Activated naive CD4-positive, alpha-beta T cell treated with anti-CD3 and anti-CD28 coated beads, Interleukin-2, amount 50 U/mL, for 24 hours (primary cell): ENCODE measurements at regions not wholly inside any gene's neighbourhood (a gene's known extent, or its start where the extent isn't known, plus 50 kb on each side); places are given as distances from the start of the nearest gene placed in this dataset.

ENCODE experiments used
- H3K27ac Mint-ChIP-seq: one replicate; pipeline ENCODE4 v1.8.0; 2021; ENCODE audit warnings: mild to moderate bottlenecking, mixed read lengths
- H3K27me3 Mint-ChIP-seq: one replicate; pipeline ENCODE4 v1.8.0; 2021; ENCODE audit warnings: mixed read lengths
- H3K36me3 Mint-ChIP-seq: one replicate; pipeline ENCODE4 v1.8.0; 2021; ENCODE audit warnings: mixed read lengths
- H3K4me1 Mint-ChIP-seq: one replicate; pipeline ENCODE4 v1.8.0; 2021; ENCODE audit warnings: mixed read lengths
- H3K4me3 Mint-ChIP-seq: one replicate; pipeline ENCODE4 v1.8.0; 2021; ENCODE audit warnings: mild to moderate bottlenecking, mixed read lengths
- H3K9me3 Mint-ChIP-seq: one replicate; pipeline ENCODE4 v1.8.0; 2021; ENCODE audit warnings: mixed read lengths

- Mint-ChIP-seq H3K9me3 (no peaks in the 10 kb centered on the region), H3K4me3 (no peak overlapping the region), H3K27ac (no peak overlapping the region), H3K27me3 (peaks cover 4% of the 10 kb centered on the region), H3K36me3 (no peaks in the 10 kb centered on the region), H3K4me1 (no peaks in the 10 kb centered on the region)
Measured at GRCh38 chr1:208369658-208370057, 125.5 kb upstream of the PLXNA2 start.

- peaks cover 12% of the 10 kb centered on the region for H3K27me3 Mint-ChIP-seq
- H3K27ac Mint-ChIP-seq: no peak overlapping the region
- no peaks in the 10 kb centered on the region for H3K36me3 Mint-ChIP-seq
- H3K4me3 Mint-ChIP-seq: no peak overlapping the region
- no peaks in the 10 kb centered on the region for H3K9me3 Mint-ChIP-seq
- no peaks in the 10 kb centered on the region for H3K4me1 Mint-ChIP-seq
Measured at GRCh38 chr1:208374391-208374941, 130.3 kb upstream of the PLXNA2 start.

GRCh38 chr1:208381481-208381880 lies 137.3 kb upstream of the PLXNA2 start:
- Mint-ChIP-seq H3K36me3 (no peaks in the 10 kb centered on the region), H3K27me3 (peaks cover 9% of the 10 kb centered on the region), H3K9me3 (no peaks in the 10 kb centered on the region), H3K4me3 (no peak overlapping the region), H3K4me1 (no peaks in the 10 kb centered on the region), H3K27ac (no peak overlapping the region)

GRCh38 chr1:208387908-208388811 lies 144.0 kb upstream of the PLXNA2 start:
- Mint-ChIP-seq H3K9me3 (no peaks in the 10 kb centered on the region), H3K27me3 (peaks cover 7% of the 10 kb centered on the region), H3K4me1 (no peaks in the 10 kb centered on the region), H3K4me3 (no peak overlapping the region), H3K27ac (no peak overlapping the region), H3K36me3 (no peaks in the 10 kb centered on the region)

- Mint-ChIP-seq H3K9me3 (no peaks in the 10 kb centered on the region), H3K27ac (no peak overlapping the region), H3K36me3 (no peaks in the 10 kb centered on the region), H3K4me1 (no peaks in the 10 kb centered on the region), H3K27me3 (peaks cover 10% of the 10 kb centered on the region), H3K4me3 (no peak overlapping the region)
Measured at GRCh38 chr1:208393416-208393815, 149.2 kb upstream of the PLXNA2 start.

- H3K4me3 Mint-ChIP-seq: no peak overlapping the region
- no peaks in the 10 kb centered on the region for H3K4me1 Mint-ChIP-seq
- H3K27ac Mint-ChIP-seq: no peak overlapping the region
- no peaks in the 10 kb centered on the region for H3K36me3 Mint-ChIP-seq
- peaks cover 10% of the 10 kb centered on the region for H3K27me3 Mint-ChIP-seq
- no peaks in the 10 kb centered on the region for H3K9me3 Mint-ChIP-seq
Measured at GRCh38 chr1:208393826-208394225, 149.6 kb upstream of the PLXNA2 start.

GRCh38 chr1:208397286-208397685 lies 153.1 kb upstream of the PLXNA2 start:
- no peaks in the 10 kb centered on the region for H3K36me3 Mint-ChIP-seq
- no peaks in the 10 kb centered on the region for H3K4me1 Mint-ChIP-seq
- peaks cover 9% of the 10 kb centered on the region for H3K27me3 Mint-ChIP-seq
- no peak overlapping the region for H3K27ac Mint-ChIP-seq
- H3K4me3 Mint-ChIP-seq: no peak overlapping the region
- no peaks in the 10 kb centered on the region for H3K9me3 Mint-ChIP-seq

- no peak overlapping the region for H3K27ac Mint-ChIP-seq
- no peak overlapping the region for H3K4me3 Mint-ChIP-seq
- no peaks in the 10 kb centered on the region for H3K4me1 Mint-ChIP-seq
- H3K9me3 Mint-ChIP-seq: no peaks in the 10 kb centered on the region
- no peaks in the 10 kb centered on the region for H3K36me3 Mint-ChIP-seq
- peaks cover 2% of the 10 kb centered on the region for H3K27me3 Mint-ChIP-seq
Measured at GRCh38 chr1:208405014-208405413, 160.8 kb upstream of the PLXNA2 start.

GRCh38 chr1:208409176-208409575 lies 165.0 kb upstream of the PLXNA2 start:
- H3K36me3 Mint-ChIP-seq: no peaks in the 10 kb centered on the region
- no peak overlapping the region for H3K27ac Mint-ChIP-seq
- no peak overlapping the region for H3K4me3 Mint-ChIP-seq
- no peaks in the 10 kb centered on the region for H3K9me3 Mint-ChIP-seq
- peaks cover 1% of the 10 kb centered on the region for H3K27me3 Mint-ChIP-seq
- no peaks in the 10 kb centered on the region for H3K4me1 Mint-ChIP-seq

GRCh38 chr1:208410409-208410808 lies 166.2 kb upstream of the PLXNA2 start:
- Mint-ChIP-seq H3K4me3 (no peak overlapping the region), H3K4me1 (no peaks in the 10 kb centered on the region), H3K36me3 (no peaks in the 10 kb centered on the region), H3K9me3 (no peaks in the 10 kb centered on the region), H3K27ac (no peak overlapping the region), H3K27me3 (no peaks in the 10 kb centered on the region)

GRCh38 chr1:208413006-208413405 lies 168.8 kb upstream of the PLXNA2 start:
- H3K36me3 Mint-ChIP-seq: no peaks in the 10 kb centered on the region
- no peaks in the 10 kb centered on the region for H3K4me1 Mint-ChIP-seq
- H3K27ac Mint-ChIP-seq: no peak overlapping the region
- no peaks in the 10 kb centered on the region for H3K9me3 Mint-ChIP-seq
- no peak overlapping the region for H3K4me3 Mint-ChIP-seq
- peaks cover 3% of the 10 kb centered on the region for H3K27me3 Mint-ChIP-seq

- H3K4me3 Mint-ChIP-seq: no peak overlapping the region
- no peaks in the 10 kb centered on the region for H3K9me3 Mint-ChIP-seq
- peaks cover 3% of the 10 kb centered on the region for H3K27me3 Mint-ChIP-seq
- no peak overlapping the region for H3K27ac Mint-ChIP-seq
- no peaks in the 10 kb centered on the region for H3K4me1 Mint-ChIP-seq
- no peaks in the 10 kb centered on the region for H3K36me3 Mint-ChIP-seq
Measured at GRCh38 chr1:208418667-208419066, 174.5 kb upstream of the PLXNA2 start.

GRCh38 chr1:208419746-208420420 lies 175.7 kb upstream of the PLXNA2 start:
- no peak overlapping the region for H3K27ac Mint-ChIP-seq
- H3K9me3 Mint-ChIP-seq: no peaks in the 10 kb centered on the region
- no peak overlapping the region for H3K4me3 Mint-ChIP-seq
- no peaks in the 10 kb centered on the region for H3K4me1 Mint-ChIP-seq
- no peaks in the 10 kb centered on the region for H3K36me3 Mint-ChIP-seq
- peaks cover 3% of the 10 kb centered on the region for H3K27me3 Mint-ChIP-seq

GRCh38 chr1:208420696-208421095 lies 176.5 kb upstream of the PLXNA2 start:
- H3K4me1 Mint-ChIP-seq: no peaks in the 10 kb centered on the region
- no peak overlapping the region for H3K27ac Mint-ChIP-seq
- H3K4me3 Mint-ChIP-seq: no peak overlapping the region
- peaks cover 3% of the 10 kb centered on the region for H3K27me3 Mint-ChIP-seq
- H3K36me3 Mint-ChIP-seq: no peaks in the 10 kb centered on the region
- no peaks in the 10 kb centered on the region for H3K9me3 Mint-ChIP-seq

GRCh38 chr1:208421486-208421885 lies 177.3 kb upstream of the PLXNA2 start:
- Mint-ChIP-seq H3K4me3 (no peak overlapping the region), H3K27me3 (no peaks in the 10 kb centered on the region), H3K4me1 (no peaks in the 10 kb centered on the region), H3K36me3 (no peaks in the 10 kb centered on the region), H3K27ac (no peak overlapping the region), H3K9me3 (no peaks in the 10 kb centered on the region)

- H3K4me3 Mint-ChIP-seq: no peak overlapping the region
- H3K27me3 Mint-ChIP-seq: no peaks in the 10 kb centered on the region
- no peaks in the 10 kb centered on the region for H3K4me1 Mint-ChIP-seq
- no peak overlapping the region for H3K27ac Mint-ChIP-seq
- no peaks in the 10 kb centered on the region for H3K9me3 Mint-ChIP-seq
- no peaks in the 10 kb centered on the region for H3K36me3 Mint-ChIP-seq
Measured at GRCh38 chr1:208423526-208423925, 179.3 kb upstream of the PLXNA2 start.
